RWPE1 (cell line): ENCODE measurements at regions not wholly inside any gene's neighbourhood (a gene's known extent, or its start where the extent isn't known, plus 50 kb on each side); places are given as distances from the start of the nearest gene placed in this dataset.

ENCODE experiments used
- CTCF ChIA-PET: fragments of 350-600 bp; sonication (Branson Sonifier 250); formaldehyde crosslinking; extraction: SDS; loops from one replicate; lab custom pipeline; 2021; lab: Yijun Ruan, JAX
- POLR2A ChIA-PET: fragments of 400-600 bp; formaldehyde crosslinking; extraction: SDS; loops from one replicate; lab custom pipeline; 2020; ENCODE audit warnings: antibody characterized with exemption; ENCODE audit not compliant: low non-redundant PET; lab: Yijun Ruan, JAX
- DNase-seq: peaks from one replicate; pipeline ENCODE4 v3.0.0; 2012; ENCODE audit warnings: low spot score
- H3K27ac ChIP-seq: fragments of 450-650 bp; 2 replicates; pipeline ENCODE4 v1.5.1; 2017
- TF ChIP-seq, protein P1 (sequence below): fragments of 450-650 bp; conservative IDR thresholded peaks from 2 replicates; pipeline ENCODE4 v1.5.1; 2017; ENCODE audit warnings: low read depth, mild to moderate bottlenecking

DNA sequence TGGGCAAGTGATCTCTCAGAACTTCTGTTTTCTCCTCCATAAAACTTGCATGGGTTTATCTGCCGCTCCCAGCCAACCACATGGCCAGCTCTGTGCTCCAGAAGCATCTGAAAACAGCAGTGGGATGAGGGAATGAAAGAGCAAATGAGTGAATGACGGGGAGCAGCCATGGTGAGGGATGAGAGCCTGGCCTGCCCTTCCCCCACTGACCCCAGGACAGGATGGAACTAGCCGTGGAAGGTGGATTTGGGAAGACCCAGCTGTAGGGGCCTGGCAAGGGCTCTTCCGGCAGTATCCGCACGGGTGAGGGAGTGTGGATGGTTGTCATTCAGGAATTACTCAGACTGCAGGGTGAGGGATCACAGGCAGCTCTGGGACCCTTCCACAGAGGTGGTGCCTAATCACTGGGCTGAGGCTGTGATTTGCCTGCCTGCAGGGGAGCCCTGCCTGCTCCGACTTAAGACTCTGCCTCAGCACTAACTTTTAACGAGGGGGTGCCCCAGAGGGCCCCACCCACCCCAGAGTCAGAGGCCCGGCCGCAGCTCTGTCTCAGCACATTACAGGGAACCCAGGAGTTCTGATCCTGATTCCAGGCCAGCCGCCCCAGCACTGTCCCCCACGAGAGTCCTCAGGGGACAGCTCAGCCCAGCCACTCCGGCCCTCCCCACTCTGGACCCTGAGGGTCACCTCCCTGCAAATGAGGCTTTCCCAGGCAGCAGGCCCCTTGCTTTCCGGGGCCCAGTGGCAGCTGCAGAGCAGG lies 136.8 kb upstream of the C14orf180 start:
- DNase-seq = no peak
- TF ChIP-seq, protein P1, sequence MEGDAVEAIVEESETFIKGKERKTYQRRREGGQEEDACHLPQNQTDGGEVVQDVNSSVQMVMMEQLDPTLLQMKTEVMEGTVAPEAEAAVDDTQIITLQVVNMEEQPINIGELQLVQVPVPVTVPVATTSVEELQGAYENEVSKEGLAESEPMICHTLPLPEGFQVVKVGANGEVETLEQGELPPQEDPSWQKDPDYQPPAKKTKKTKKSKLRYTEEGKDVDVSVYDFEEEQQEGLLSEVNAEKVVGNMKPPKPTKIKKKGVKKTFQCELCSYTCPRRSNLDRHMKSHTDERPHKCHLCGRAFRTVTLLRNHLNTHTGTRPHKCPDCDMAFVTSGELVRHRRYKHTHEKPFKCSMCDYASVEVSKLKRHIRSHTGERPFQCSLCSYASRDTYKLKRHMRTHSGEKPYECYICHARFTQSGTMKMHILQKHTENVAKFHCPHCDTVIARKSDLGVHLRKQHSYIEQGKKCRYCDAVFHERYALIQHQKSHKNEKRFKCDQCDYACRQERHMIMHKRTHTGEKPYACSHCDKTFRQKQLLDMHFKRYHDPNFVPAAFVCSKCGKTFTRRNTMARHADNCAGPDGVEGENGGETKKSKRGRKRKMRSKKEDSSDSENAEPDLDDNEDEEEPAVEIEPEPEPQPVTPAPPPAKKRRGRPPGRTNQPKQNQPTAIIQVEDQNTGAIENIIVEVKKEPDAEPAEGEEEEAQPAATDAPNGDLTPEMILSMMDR = no peak
- no peak overlapping the region for H3K27ac ChIP-seq
- POLR2A ChIA-PET = no interaction called here
- CTCF ChIA-PET = interaction anchor here (0.8 kb wide), 1 partner anchor 10 kb away, joined by 4 read pairs; no protein-coding TSS in a partner anchor

DNA sequence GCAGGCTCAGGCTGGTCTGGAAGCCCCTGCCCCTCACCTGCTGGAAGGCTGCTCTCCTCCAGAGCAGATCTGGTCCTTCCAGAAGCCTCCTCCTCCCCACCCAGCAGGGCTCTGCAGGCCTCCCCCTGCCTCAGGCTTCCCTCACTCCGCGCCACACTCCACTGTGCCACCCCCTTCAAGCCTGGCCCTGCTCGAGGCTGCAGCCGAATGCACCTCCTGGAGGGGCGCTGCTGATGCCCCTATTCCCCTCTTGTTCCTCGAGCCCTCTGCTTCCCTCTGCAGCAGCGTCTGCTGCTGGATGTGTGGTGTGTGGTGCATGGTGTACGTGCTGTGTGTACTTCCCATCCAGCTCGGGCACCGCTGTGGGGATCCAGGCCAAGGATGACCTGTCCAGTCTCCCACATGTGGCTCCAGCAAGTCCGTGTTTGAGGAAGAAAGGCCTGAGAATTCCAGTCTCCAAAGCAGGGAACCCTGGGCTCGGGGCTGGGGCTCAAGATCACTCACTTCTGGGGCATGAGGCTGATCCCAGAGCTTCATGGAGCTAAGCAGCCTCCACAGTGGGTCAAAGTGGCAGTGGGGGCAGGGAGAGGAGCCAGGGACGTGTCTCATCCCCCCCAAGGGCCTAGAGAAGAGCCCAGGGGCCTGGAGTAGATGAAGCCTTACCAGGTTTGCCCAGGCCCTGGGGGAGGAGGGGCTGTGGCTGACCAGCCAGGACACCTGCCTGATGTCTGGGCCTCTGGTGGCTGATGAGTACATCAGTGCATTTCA lies 136.0 kb upstream of the C14orf180 start:
- TF ChIP-seq, protein P1 = no peak
- ChIA-PET CTCF (no interaction called here), POLR2A (no interaction called here)
- H3K27ac ChIP-seq = no peak overlapping the region
- no peak for DNase-seq

DNA sequence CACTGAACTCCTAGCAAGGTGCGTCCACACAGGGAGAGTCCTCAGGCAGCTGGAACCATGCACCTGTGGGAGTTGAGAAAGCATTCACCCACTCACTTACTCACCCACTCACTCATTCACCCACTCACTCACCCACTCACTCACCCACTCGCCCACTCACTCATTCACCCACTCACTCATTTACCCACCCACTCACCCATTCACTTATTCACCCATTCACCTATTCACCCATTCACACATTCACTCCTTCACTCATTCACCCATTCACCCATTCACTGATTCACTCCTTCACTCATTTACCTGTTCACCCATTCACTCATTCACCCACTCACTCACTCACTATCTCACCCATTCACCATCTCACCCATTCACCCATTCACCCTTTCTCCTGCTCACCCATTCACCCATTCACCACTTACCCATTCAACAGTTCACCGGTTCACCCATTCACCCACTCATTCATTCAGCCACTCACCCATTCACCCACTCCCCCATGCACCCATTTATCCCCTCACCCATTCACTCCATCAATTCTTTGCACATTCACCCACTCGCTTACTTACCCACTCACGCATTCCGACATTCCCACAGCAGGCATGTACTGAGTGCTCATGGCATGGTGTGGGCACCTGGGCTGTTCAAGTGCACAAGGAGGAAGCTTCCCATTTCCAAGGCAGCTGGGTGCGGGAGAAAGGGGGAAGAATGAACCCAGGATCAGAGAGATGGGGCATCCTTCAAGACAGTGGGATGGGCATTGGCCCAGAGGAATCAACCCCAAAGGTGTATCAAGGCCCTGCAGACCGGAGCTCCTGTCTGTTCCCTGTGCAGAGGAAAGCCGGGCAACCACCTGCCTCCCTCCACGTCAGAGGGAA lies 135.2 kb upstream of the C14orf180 start:
- POLR2A ChIA-PET = no interaction called here
- CTCF ChIA-PET = interaction anchor here (0.6 kb wide), 1 partner anchor 176 kb away, joined by 3 read pairs; no protein-coding TSS in a partner anchor
- no peak for DNase-seq
- TF ChIP-seq, protein P1 = no peak
- H3K27ac ChIP-seq = no peak overlapping the region

DNA sequence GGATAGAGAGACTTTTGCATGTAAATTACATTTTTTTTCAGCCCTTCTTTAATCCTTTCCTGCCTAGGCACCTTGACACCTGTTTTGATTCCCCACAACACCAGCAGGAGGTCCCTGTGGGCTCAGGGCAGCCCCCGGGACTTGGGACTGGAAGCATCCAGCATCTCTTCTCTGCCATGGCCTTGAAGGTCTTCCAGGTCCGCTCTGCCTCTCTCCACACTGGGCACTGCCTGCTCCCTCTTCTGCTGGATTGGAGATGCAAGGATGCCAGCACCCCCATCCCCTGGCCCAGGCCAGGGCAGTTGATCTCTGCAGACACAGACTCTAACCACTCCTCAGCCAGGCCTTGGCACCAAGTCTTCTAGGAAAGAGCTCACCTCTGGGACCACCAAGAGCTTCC lies 134.5 kb upstream of the C14orf180 start:
- TF ChIP-seq, protein P1 = no peak
- CTCF ChIA-PET = interaction anchor here (0.6 kb wide), 2 partner anchors 89 to 177 kb away, joined by 3 read pairs; no protein-coding TSS in a partner anchor
- POLR2A ChIA-PET = no interaction called here
- H3K27ac ChIP-seq = no peak overlapping the region
- no peak for DNase-seq

DNA sequence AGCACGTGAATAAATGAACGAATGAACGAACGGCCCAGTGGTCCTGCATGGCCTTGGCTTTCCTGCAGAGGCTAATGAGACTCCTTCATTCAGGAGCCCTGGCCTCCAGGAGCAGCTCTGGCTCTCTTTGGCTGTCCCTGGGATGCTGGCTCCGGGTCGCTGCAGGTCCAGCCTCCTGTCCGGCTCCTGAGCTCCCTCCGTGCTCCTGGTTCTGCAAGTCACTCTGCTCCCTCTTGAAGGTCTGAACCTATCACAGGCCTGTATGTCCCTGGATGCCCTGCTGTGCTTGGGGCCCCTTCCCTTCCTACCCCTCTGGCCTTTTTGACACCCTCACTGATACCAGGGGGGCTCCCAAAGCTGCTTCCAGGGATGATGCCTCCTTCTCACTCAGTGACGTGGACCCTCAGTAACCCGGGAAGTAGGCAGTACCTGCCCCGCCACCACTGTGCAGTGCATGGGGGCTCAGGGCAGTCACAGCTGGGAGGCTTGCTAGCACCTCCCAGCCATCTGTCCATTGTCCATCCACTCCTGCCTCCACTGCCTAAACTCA lies 133.7 kb upstream of the C14orf180 start:
- TF ChIP-seq, protein P1 = no peak
- ChIA-PET POLR2A (no interaction called here), CTCF (interaction anchor here (0.6 kb wide), 2 partner anchors 88 to 645 kb away, joined by 3 read pairs; no protein-coding TSS in a partner anchor)
- DNase-seq = no peak
- H3K27ac ChIP-seq = no peak overlapping the region
